ENCODE measurements at regions not wholly inside any gene's neighbourhood (a gene's known extent, or its start where the extent isn't known, plus 50 kb on each side); places are given as distances from the start of the nearest gene placed in this dataset.
"Not testable (repeated sequence)": the region's sequence is repeated elsewhere in the genome, so short reads cannot be mapped to it uniquely, and the experiment has no call there.

DNA sequence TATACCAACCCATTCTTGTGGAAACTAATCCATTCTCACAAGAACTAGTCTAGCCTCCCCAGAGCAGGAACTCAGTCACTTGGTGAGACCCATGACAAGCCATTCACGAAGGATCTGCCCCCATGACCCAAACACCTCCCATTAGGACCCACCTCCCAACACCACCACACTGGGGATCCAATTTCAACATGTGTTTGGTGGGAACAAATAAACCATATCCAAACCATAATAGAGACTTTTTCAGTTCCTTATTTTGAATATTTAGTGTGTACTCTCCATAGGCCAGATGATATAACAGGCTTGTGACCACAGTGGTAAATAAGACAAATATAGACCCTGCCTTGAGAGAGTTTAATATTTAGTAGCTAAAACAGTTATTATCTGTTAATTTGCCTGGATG is 227.5 kb upstream of the SERP2 start:
- DNase-seq (ENCODE audit: low read depth) = no peak
- TF ChIP-seq, protein P1, sequence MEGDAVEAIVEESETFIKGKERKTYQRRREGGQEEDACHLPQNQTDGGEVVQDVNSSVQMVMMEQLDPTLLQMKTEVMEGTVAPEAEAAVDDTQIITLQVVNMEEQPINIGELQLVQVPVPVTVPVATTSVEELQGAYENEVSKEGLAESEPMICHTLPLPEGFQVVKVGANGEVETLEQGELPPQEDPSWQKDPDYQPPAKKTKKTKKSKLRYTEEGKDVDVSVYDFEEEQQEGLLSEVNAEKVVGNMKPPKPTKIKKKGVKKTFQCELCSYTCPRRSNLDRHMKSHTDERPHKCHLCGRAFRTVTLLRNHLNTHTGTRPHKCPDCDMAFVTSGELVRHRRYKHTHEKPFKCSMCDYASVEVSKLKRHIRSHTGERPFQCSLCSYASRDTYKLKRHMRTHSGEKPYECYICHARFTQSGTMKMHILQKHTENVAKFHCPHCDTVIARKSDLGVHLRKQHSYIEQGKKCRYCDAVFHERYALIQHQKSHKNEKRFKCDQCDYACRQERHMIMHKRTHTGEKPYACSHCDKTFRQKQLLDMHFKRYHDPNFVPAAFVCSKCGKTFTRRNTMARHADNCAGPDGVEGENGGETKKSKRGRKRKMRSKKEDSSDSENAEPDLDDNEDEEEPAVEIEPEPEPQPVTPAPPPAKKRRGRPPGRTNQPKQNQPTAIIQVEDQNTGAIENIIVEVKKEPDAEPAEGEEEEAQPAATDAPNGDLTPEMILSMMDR (conservative IDR thresholded peaks at IDR 0.05; ENCODE audit: low read depth, low read length) = no peak
- H3K4me3 ChIP-seq (ENCODE audit: low read depth, low read length) = no peak overlapping the region

DNA sequence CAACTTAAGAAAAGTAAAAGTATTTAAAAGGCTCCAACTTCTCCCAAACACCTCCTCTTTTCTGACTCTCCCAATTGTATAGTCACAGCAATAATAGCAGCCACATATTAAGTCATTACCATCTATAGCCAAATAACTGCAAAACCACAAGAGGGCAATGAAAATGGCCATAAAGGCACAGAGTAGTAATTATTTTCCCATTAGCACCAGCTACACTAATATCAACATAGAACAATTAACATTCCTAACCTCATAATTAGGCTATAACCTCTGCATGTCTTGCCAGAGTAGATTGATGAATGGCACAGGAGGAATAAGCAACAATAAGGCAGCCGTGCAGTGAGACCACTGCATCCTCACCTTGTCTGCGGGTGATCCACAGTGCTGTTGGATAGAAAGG is 226.4 kb upstream of the SERP2 start:
- TF ChIP-seq, protein P1 (conservative IDR thresholded peaks at IDR 0.05; ENCODE audit: low read depth, low read length) = no peak
- no peak for DNase-seq (ENCODE audit: low read depth)
- no peak overlapping the region for H3K4me3 ChIP-seq (ENCODE audit: low read depth, low read length)

DNA sequence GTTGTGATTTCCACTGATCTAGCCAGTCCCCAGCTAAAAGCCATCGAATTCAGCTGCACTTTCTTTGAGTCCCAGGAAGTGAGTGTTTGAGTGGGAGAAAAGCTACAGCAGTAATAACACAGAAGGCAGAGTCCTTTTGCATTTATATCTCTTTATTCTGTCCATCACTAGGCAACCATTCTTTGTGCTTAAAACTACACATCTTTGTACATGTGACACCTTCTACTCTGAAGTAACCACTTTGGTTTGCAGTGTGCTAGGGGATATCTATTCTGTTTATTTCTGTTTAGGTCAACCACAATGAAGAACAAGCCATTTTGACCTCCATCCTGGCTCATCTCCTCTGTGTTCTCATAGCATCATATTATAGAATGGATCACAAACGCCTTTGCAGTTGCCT is 226.0 kb upstream of the SERP2 start:
- DNase-seq (ENCODE audit: low read depth) = no peak
- TF ChIP-seq, protein P1 (conservative IDR thresholded peaks at IDR 0.05; ENCODE audit: low read depth, low read length) = no peak
- no peak overlapping the region for H3K4me3 ChIP-seq (ENCODE audit: low read depth, low read length)

DNA sequence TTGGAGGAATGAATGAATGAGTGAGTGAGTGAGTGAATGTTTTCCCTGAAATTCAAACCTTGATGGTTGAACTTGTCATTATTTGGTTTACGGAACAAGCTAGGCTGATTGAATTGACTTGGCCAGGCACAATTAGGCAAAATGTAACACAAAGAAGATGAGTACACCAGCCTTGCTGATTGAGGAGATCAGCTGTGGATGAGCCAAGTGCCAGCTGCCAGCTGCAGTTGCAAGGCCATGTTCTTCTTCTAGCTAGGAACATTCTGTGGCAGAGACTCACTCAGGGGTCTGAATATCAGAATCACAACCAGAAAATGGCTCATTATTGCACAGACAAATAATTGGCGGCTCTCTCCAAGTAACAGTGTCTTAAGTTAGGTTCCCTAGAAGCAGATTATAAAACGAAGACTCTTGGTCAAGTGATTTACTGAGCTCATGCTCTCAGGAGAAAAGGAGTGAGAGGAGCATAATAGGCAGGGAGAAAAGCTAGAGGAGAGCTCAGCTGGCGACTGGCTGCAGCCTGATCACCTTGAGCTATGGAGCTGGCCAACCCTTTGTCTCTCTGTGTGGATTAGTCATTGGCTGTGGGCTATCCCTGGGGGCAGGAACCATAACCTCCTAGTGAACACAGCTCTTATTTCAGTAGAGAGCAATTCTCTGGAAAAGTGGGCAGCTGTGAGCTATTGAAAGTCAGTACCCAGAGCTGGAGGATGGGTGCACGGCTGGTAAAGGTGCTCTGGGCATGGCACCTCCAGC is 225.3 kb upstream of the SERP2 start:
- TF ChIP-seq, protein P1 (conservative IDR thresholded peaks at IDR 0.05; ENCODE audit: low read depth, low read length) = no peak
- no peak for DNase-seq (ENCODE audit: low read depth)
- no peak overlapping the region for H3K4me3 ChIP-seq (ENCODE audit: low read depth, low read length)

DNA sequence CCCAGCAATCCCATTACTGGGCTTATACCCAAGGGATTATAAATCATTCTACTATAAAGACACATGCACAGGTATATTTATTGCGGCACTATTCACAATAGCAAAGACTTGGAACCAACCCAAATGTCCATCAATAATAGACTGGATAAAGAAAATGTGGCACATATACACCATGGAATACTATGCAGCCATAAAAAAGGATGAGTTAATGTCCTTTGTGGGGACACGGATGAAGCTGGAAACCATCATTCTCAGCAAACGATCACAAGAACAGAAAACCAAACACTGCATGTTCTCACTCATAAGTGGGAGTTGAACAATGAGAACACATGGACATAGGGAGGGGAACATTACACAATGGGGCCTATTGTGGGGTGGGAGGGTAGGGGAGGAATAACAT is 224.4 kb upstream of the SERP2 start:
- DNase-seq (ENCODE audit: low read depth); H3K4me3 ChIP-seq (ENCODE audit: low read depth, low read length): not testable (repeated sequence)

DNA sequence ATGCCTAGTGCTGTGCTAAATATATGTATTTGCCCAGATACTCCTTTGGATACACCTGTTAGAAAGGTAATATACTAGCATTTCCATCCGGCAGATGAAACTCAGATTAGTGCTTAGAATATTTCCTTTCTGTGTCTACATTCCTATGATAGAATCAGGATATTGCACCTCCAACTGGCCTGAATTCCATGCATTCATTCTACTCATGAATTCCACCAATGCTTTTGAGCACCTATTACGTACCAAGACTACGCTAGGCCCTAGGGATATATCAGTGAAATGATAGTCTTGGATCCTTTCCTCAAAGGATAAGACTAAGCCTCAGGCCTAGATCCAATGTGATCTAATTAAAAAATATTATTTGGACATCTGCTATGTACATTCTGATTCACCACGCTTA is 223.8 kb upstream of the SERP2 start:
- TF ChIP-seq, protein P1 (conservative IDR thresholded peaks at IDR 0.05; ENCODE audit: low read depth, low read length) = no peak
- H3K4me3 ChIP-seq (ENCODE audit: low read depth, low read length) = no peak overlapping the region
- DNase-seq (ENCODE audit: low read depth) = no peak

DNA sequence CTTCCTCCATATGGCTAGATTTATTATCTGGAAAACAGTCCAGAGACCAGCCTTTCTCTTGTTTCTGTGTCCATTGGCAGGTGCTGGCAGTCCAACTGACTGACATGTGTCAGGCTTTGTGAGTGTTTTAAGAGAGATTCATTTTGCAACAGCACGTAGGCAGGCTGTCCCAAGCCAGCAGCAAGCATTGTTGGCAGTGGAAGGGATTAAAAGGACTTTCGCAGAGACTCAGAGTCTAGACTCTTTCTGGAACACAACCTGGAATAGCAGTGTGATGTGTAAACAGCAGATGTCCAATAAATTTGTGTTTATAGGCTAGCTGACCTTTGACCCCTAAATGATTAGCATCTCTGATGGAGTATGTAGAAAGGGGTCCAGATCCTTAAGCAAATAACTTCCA is 222.2 kb upstream of the SERP2 start:
- no peak for DNase-seq (ENCODE audit: low read depth)
- H3K4me3 ChIP-seq (ENCODE audit: low read depth, low read length) = no peak overlapping the region
- TF ChIP-seq, protein P1 (conservative IDR thresholded peaks at IDR 0.05; ENCODE audit: low read depth, low read length) = no peak
